ENCODE measurements at regions not wholly inside any gene's neighbourhood (a gene's known extent, or its start where the extent isn't known, plus 50 kb on each side); places are given as distances from the start of the nearest gene placed in this dataset.

DNA sequence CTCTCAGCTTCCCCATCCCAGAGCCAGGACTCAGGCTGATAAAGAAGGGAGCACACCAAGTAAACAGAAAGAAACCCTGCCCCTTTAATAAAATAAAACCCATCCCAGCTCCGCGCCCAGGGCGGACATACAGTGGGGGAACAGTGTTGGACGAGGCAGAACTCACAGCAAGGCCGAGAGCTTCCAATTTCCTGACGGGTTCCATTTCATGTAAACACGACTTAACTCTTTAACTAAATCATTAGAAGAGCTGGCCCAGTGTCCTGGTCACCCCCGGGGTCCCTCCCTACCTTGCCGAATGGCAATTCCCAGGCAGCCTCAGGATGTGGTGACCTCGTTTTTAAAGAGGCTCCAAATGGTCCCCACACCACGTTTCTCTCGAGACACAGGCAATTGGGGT, 340.7 kb downstream of the FOXL1 start:
- in situ Hi-C loops (cut with MboI): no loop called here
- no peaks in the 10 kb centered on the region for H3K36me3 ChIP-seq (ENCODE audit: control insufficient read depth in 2 of 2, insufficient read depth in 2 of 2, low read length in 1 of 2)
- H3K79me2 ChIP-seq (ENCODE audit: control insufficient read depth, insufficient read depth, low read length): no peaks in the 10 kb centered on the region
- FAIRE-seq: no peak
- no peaks in the 10 kb centered on the region for H3K4me1 ChIP-seq (ENCODE audit: control insufficient read depth, insufficient read depth, low read length)
- ATAC-seq: no peak
- H3K4me3 ChIP-seq: no peak overlapping the region
- H3K9ac ChIP-seq (ENCODE audit: control insufficient read depth, insufficient read depth, low read length): no peak overlapping the region
- intact Hi-C loops (cut with micrococcal nuclease; ENCODE audit: unreplicated experiment): no loop called here
- ChIA-PET SMC1A (ENCODE audit: uncharacterized antibody, unreplicated experiment) (no interaction called here), RAD21 (ENCODE audit: unreplicated experiment) (no interaction called here), CTCF (no interaction called here), POLR2A (no interaction called here)
- 32% methylated on average over 12 of the region's 12 CpGs for WGBS (ENCODE audit: insufficient coverage, insufficient replicate concordance, low lambda C conversion rate, missing lambda C conversion rate)
- H4K20me1 ChIP-seq (ENCODE audit: control insufficient read depth, insufficient read depth): no peaks in the 10 kb centered on the region
- H3K9me3 ChIP-seq (replicated peaks; ENCODE audit: control insufficient read depth, insufficient read depth, low read length): no peaks in the 10 kb centered on the region
- BruUV-seq (replicated peaks): no TSS peak
- no peak overlapping the region for H2AFZ ChIP-seq (ENCODE audit: control insufficient read depth, low read depth, low read length)
- H3K27ac ChIP-seq (ENCODE audit: control insufficient read depth, insufficient read depth): no peak overlapping the region
- H3K4me2 ChIP-seq (ENCODE audit: control insufficient read depth, insufficient read depth): no peak overlapping the region
- no peak for DNase-seq (ENCODE audit: low read depth, low spot score)
- H3K27me3 ChIP-seq (replicated peaks in 1 of 2; ENCODE audit: control insufficient read depth in 2 of 2, insufficient read depth in 2 of 2, low read length in 1 of 2): peaks cover 0 to 2% of the 10 kb centered on the region in 2 experiments; a peak in 1 of 4 replicates
- TF ChIP-seq NFYA (IDR thresholded peaks at IDR 0.05; ENCODE audit: borderline replicate concordance, low read depth, low read length): no peak
- TF ChIP-seq, protein P1, sequence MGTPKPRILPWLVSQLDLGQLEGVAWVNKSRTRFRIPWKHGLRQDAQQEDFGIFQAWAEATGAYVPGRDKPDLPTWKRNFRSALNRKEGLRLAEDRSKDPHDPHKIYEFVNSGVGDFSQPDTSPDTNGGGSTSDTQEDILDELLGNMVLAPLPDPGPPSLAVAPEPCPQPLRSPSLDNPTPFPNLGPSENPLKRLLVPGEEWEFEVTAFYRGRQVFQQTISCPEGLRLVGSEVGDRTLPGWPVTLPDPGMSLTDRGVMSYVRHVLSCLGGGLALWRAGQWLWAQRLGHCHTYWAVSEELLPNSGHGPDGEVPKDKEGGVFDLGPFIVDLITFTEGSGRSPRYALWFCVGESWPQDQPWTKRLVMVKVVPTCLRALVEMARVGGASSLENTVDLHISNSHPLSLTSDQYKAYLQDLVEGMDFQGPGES (IDR thresholded peaks at IDR 0.05): no peak
- no peak for TF ChIP-seq RELA (IDR thresholded peaks at IDR 0.05; ENCODE audit: borderline replicate concordance, partially characterized antibody)
- no peak for TF ChIP-seq CHD2 (IDR thresholded peaks at IDR 0.05; ENCODE audit: borderline replicate concordance, low read depth, low read length)
- TF ChIP-seq MYC (IDR thresholded peaks at IDR 0.05; ENCODE audit: insufficient read depth, insufficient read length, insufficient replicate concordance, low read length, severe bottlenecking): no peak
- TF ChIP-seq MTA2 (IDR thresholded peaks at IDR 0.05; ENCODE audit: low read depth): no peak
- no peak for TF ChIP-seq RAD51 (IDR thresholded peaks at IDR 0.05)
- TF ChIP-seq BMI1 (IDR thresholded peaks at IDR 0.05; ENCODE audit: borderline replicate concordance): no peak
- TF ChIP-seq, protein P2, sequence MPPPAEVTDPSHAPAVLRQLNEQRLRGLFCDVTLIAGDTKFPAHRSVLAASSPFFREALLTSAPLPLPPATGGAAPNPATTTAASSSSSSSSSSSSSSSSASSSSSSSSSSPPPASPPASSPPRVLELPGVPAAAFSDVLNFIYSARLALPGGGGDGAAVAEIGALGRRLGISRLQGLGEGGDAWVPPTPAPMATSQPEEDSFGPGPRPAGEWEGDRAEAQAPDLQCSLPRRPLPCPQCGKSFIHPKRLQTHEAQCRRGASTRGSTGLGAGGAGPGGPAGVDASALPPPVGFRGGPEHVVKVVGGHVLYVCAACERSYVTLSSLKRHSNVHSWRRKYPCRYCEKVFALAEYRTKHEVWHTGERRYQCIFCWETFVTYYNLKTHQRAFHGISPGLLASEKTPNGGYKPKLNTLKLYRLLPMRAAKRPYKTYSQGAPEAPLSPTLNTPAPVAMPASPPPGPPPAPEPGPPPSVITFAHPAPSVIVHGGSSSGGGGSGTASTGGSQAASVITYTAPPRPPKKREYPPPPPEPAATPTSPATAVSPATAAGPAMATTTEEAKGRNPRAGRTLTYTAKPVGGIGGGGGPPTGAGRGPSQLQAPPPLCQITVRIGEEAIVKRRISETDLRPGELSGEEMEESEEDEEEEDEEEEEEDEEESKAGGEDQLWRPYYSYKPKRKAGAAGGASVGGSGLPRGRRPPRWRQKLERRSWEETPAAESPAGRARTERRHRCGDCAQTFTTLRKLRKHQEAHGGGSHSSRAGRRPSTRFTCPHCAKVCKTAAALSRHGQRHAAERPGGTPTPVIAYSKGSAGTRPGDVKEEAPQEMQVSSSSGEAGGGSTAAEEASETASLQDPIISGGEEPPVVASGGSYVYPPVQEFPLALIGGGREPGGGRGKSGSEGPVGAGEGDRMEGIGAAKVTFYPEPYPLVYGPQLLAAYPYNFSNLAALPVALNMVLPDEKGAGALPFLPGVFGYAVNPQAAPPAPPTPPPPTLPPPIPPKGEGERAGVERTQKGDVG (CRISPR knock-in tag; IDR thresholded peaks at IDR 0.05): no peak
- TF ChIP-seq, protein P3, sequence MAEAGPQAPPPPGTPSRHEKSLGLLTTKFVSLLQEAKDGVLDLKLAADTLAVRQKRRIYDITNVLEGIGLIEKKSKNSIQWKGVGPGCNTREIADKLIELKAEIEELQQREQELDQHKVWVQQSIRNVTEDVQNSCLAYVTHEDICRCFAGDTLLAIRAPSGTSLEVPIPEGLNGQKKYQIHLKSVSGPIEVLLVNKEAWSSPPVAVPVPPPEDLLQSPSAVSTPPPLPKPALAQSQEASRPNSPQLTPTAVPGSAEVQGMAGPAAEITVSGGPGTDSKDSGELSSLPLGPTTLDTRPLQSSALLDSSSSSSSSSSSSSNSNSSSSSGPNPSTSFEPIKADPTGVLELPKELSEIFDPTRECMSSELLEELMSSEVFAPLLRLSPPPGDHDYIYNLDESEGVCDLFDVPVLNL (IDR thresholded peaks at IDR 0.05; ENCODE audit: low read depth, low read length): no peak
- TF ChIP-seq RFX5 (IDR thresholded peaks at IDR 0.05; ENCODE audit: low read depth, low read length): no peak
- no peak for TF ChIP-seq SREBF2 (IDR thresholded peaks at IDR 0.05; ENCODE audit: low read length)
- TF ChIP-seq KDM1A (IDR thresholded peaks at IDR 0.05; ENCODE audit: borderline replicate concordance): no peak
- no peak for TF ChIP-seq CBX5 (IDR thresholded peaks at IDR 0.05; ENCODE audit: low read depth)
- TF ChIP-seq, protein P4, sequence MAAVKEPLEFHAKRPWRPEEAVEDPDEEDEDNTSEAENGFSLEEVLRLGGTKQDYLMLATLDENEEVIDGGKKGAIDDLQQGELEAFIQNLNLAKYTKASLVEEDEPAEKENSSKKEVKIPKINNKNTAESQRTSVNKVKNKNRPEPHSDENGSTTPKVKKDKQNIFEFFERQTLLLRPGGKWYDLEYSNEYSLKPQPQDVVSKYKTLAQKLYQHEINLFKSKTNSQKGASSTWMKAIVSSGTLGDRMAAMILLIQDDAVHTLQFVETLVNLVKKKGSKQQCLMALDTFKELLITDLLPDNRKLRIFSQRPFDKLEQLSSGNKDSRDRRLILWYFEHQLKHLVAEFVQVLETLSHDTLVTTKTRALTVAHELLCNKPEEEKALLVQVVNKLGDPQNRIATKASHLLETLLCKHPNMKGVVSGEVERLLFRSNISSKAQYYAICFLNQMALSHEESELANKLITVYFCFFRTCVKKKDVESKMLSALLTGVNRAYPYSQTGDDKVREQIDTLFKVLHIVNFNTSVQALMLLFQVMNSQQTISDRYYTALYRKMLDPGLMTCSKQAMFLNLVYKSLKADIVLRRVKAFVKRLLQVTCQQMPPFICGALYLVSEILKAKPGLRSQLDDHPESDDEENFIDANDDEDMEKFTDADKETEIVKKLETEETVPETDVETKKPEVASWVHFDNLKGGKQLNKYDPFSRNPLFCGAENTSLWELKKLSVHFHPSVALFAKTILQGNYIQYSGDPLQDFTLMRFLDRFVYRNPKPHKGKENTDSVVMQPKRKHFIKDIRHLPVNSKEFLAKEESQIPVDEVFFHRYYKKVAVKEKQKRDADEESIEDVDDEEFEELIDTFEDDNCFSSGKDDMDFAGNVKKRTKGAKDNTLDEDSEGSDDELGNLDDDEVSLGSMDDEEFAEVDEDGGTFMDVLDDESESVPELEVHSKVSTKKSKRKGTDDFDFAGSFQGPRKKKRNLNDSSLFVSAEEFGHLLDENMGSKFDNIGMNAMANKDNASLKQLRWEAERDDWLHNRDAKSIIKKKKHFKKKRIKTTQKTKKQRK (IDR thresholded peaks at IDR 0.05; ENCODE audit: low read depth, low read length): no peak
- TF ChIP-seq CBX3 (IDR thresholded peaks at IDR 0.05; ENCODE audit: borderline replicate concordance, low read depth): no peak
- TF ChIP-seq KLF5 (IDR thresholded peaks at IDR 0.05; ENCODE audit: partially characterized antibody): no peak
- TF ChIP-seq FOXK2 (IDR thresholded peaks at IDR 0.05): no peak
